IPS-18c (cell line): ENCODE measurements at regions not wholly inside any gene's neighbourhood (a gene's known extent, or its start where the extent isn't known, plus 50 kb on each side); places are given as distances from the start of the nearest gene placed in this dataset.

Source experiments
- H3K4me3 ChIP-seq: 2 replicates; pipeline ENCODE4 v1.7.0; 2013; ENCODE audit warnings: low read depth, mild to moderate bottlenecking, low read length, moderate library complexity; ENCODE audit not compliant: insufficient read depth
- H3K9me3 ChIP-seq: one replicate; pipeline ENCODE4 v1.6.1; 2013; ENCODE audit warnings: mild to moderate bottlenecking, low read length, moderate library complexity; ENCODE audit not compliant: control insufficient read depth, insufficient read depth

GRCh38 chr5:67511911-67512310 lies 315.3 kb upstream of the CD180 start:
- H3K4me3 ChIP-seq: no peak overlapping the region
- no peaks in the 10 kb centered on the region for H3K9me3 ChIP-seq

- Histone ChIP-seq H3K9me3 (no peaks in the 10 kb centered on the region), H3K4me3 (no peak overlapping the region)
Measured at GRCh38 chr5:67510204-67510603, 313.6 kb upstream of the CD180 start.

GRCh38 chr5:67509402-67510186 lies 313.0 kb upstream of the CD180 start:
- no peaks in the 10 kb centered on the region for H3K9me3 ChIP-seq

GRCh38 chr5:67506241-67506640 lies 309.6 kb upstream of the CD180 start:
- Histone ChIP-seq H3K9me3 (no peaks in the 10 kb centered on the region), H3K4me3 (no peak overlapping the region)

More at GRCh38 chr5:67509402-67510186, 313.0 kb upstream of the CD180 start:
- H3K4me3 ChIP-seq: no peak overlapping the region

- H3K9me3 ChIP-seq: no peaks in the 10 kb centered on the region
Measured at GRCh38 chr5:67502951-67503350, 306.4 kb upstream of the CD180 start.

GRCh38 chr5:67496051-67496450 lies 299.5 kb upstream of the CD180 start:
- H3K9me3 ChIP-seq: no peaks in the 10 kb centered on the region
- no peak overlapping the region for H3K4me3 ChIP-seq

More at GRCh38 chr5:67502951-67503350, 306.4 kb upstream of the CD180 start:
- no peak overlapping the region for H3K4me3 ChIP-seq

- Histone ChIP-seq H3K9me3 (no peaks in the 10 kb centered on the region), H3K4me3 (no peak overlapping the region)
Measured at GRCh38 chr5:67495072-67495471, 298.5 kb upstream of the CD180 start.

GRCh38 chr5:67494186-67494855 lies 297.7 kb upstream of the CD180 start:
- no peaks in the 10 kb centered on the region for H3K9me3 ChIP-seq
- H3K4me3 ChIP-seq: no peak overlapping the region

GRCh38 chr5:67493676-67494075 lies 297.1 kb upstream of the CD180 start:
- H3K9me3 ChIP-seq: no peaks in the 10 kb centered on the region
- no peak overlapping the region for H3K4me3 ChIP-seq

GRCh38 chr5:67490543-67491321 lies 294.1 kb upstream of the CD180 start:
- no peaks in the 10 kb centered on the region for H3K9me3 ChIP-seq
- H3K4me3 ChIP-seq: no peak overlapping the region

- no peaks in the 10 kb centered on the region for H3K9me3 ChIP-seq
- H3K4me3 ChIP-seq: no peak overlapping the region
Measured at GRCh38 chr5:67488885-67489284, 292.3 kb upstream of the CD180 start.

GRCh38 chr5:67487862-67488261 lies 291.3 kb upstream of the CD180 start:
- Histone ChIP-seq H3K9me3 (no peaks in the 10 kb centered on the region), H3K4me3 (no peak overlapping the region)

- no peaks in the 10 kb centered on the region for H3K9me3 ChIP-seq
- H3K4me3 ChIP-seq: no peak overlapping the region
Measured at GRCh38 chr5:67483453-67484030, 286.9 kb upstream of the CD180 start.

- Histone ChIP-seq H3K4me3 (no peak overlapping the region), H3K9me3 (no peaks in the 10 kb centered on the region)
Measured at GRCh38 chr5:67481362-67481761, 284.8 kb upstream of the CD180 start.

- H3K9me3 ChIP-seq: no peaks in the 10 kb centered on the region
- H3K4me3 ChIP-seq: no peak overlapping the region
Measured at GRCh38 chr5:67478337-67478736, 281.7 kb upstream of the CD180 start.

- no peak overlapping the region for H3K4me3 ChIP-seq
Measured at GRCh38 chr5:67476995-67477394, 280.4 kb upstream of the CD180 start.

GRCh38 chr5:67476531-67476930 lies 279.9 kb upstream of the CD180 start:
- H3K4me3 ChIP-seq: no peak overlapping the region
- H3K9me3 ChIP-seq: no peaks in the 10 kb centered on the region

More at GRCh38 chr5:67476995-67477394, 280.4 kb upstream of the CD180 start:
- no peaks in the 10 kb centered on the region for H3K9me3 ChIP-seq
